Ascending aorta (tissue), 2 donors: ENCODE measurements at regions not wholly inside any gene's neighbourhood (a gene's known extent, or its start where the extent isn't known, plus 50 kb on each side); places are given as distances from the start of the nearest gene placed in this dataset.

Experiments used
- DNase-seq, 2 donors: peaks; one replicate each; pipeline ENCODE4 v3.0.0-alpha.2; 2019; ENCODE audit warnings: low spot score in 2 of 2
- H3K27ac ChIP-seq, 2 donors: fragments of 200-600 bp; sonication (generic); one replicate each; pipeline ENCODE4 v1.5.1; 2016 to 2017; ENCODE audit warnings: mild to moderate bottlenecking in 1 of 2
- H3K27me3 ChIP-seq: fragments of 200-600 bp; sonication (generic); one replicate; pipeline ENCODE4 v1.5.1; 2017
- H3K36me3 ChIP-seq, 2 donors: fragments of 200-600 bp; sonication (generic); one replicate each; pipeline ENCODE4 v1.5.1; 2016
- H3K4me1 ChIP-seq, 2 donors: fragments of 200-600 bp; sonication (generic); one replicate each; pipeline ENCODE4 v1.5.1; 2016 to 2017; ENCODE audit warnings: mild to moderate bottlenecking in 1 of 2
- H3K4me3 ChIP-seq, 2 donors: fragments of 200-600 bp; sonication (generic); one replicate each; pipeline ENCODE4 v1.5.1; 2016 to 2017; ENCODE audit warnings: mild to moderate bottlenecking in 1 of 2
- H3K9me3 ChIP-seq, 2 donors: fragments of 200-600 bp; sonication (generic); one replicate each; pipeline ENCODE4 v1.5.1; 2016
- intact Hi-C: fragments of 100-400 bp; cut with DNase I; formaldehyde crosslinking; loops from one replicate; pipeline ENCODE4 v1.15.1; 2023
- TF ChIP-seq, protein P1 (sequence below), 3 experiments: fragments of 200-600 bp in 2 of 3; fragments of 450-650 bp in 1 of 3; sonication (generic) in 2 of 3; IDR thresholded peaks; one replicate each; pipeline ENCODE4 v1.5.1; 2016 to 2019; ENCODE audit warnings: antibody characterized with exemption in 3 of 3, mild to moderate bottlenecking in 1 of 3, moderate library complexity in 1 of 3

DNA sequence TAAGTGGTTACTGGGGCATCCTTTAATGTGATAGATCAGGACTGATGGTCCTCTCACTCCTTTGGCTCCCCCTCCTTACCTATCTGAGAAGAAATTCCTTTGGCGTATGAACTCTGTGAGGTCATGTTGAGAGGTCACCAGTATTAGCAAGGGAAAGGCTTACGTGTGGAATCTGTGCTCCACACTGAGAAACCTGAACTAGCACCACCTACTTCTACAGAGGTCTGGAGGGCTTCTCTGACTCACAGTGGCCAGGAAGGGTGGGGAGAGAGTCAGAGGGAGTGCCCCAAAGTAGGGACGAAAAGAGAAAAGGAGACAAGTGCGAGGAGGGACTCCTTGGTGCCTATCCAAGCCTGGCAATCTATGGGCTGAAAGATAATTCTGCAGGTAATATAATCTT is 348.6 kb downstream of the TNS1 start:
- TF ChIP-seq, protein P1, sequence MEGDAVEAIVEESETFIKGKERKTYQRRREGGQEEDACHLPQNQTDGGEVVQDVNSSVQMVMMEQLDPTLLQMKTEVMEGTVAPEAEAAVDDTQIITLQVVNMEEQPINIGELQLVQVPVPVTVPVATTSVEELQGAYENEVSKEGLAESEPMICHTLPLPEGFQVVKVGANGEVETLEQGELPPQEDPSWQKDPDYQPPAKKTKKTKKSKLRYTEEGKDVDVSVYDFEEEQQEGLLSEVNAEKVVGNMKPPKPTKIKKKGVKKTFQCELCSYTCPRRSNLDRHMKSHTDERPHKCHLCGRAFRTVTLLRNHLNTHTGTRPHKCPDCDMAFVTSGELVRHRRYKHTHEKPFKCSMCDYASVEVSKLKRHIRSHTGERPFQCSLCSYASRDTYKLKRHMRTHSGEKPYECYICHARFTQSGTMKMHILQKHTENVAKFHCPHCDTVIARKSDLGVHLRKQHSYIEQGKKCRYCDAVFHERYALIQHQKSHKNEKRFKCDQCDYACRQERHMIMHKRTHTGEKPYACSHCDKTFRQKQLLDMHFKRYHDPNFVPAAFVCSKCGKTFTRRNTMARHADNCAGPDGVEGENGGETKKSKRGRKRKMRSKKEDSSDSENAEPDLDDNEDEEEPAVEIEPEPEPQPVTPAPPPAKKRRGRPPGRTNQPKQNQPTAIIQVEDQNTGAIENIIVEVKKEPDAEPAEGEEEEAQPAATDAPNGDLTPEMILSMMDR (IDR thresholded peaks at IDR 0.05): no peak
- H3K27ac ChIP-seq: peak overlapping the region; percentile 82 to 94
- H3K4me3 ChIP-seq: no peak overlapping the region
- no peaks in the 10 kb centered on the region for H3K9me3 ChIP-seq
- intact Hi-C loops: loop anchor here (5.0 kb wide), 1 partner anchor 962 kb away; no protein-coding TSS in a partner anchor
- no peaks in the 10 kb centered on the region for H3K27me3 ChIP-seq
- H3K4me1 ChIP-seq: peaks cover 5 to 32% of the 10 kb centered on the region in 2 donors
- no peak for DNase-seq
- H3K36me3 ChIP-seq: peaks cover 0 to 3% of the 10 kb centered on the region in 2 donors

DNA sequence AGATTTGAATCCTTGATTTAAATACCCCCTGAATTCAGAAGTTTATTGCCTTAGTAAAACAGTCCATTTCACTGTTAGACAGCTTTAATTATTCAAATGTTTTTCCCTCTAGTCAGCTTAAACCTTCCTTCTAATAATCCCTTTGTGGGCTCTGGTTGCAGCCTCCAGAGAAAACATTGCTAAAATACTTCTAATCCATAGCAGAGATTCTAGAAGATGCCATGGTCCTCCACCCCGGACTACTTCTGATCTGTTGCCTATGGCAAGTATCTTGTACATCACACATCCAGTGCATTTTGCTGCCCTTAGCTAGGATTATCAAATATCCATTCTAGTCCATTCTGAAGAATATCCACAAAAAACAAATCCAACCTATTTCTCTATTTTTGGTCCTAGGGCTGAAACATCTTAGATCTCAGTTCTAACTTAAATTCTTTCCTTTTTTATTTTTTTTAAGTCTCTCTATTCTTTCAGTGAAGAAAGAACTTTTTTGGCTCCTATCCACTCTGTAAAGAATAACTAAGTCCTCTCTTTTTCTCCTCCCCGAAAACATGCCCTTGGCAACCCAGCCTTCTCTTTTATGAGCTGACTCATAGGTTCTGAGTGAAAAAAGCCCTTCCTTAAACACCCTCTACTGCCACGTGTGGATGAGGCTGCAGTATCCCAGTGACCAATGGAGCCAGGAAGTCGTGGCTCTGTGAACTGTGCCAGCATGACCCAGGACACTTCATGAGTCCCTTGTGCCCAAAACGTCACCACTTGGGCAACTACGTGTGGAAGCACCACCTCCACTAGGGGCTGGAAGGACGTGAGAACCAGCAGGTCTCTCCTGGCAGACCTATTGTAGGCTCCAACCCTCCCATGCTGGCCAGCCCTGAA is 349.8 kb downstream of the TNS1 start:
- TF ChIP-seq, protein P1 (IDR thresholded peaks at IDR 0.05): peak in 2 of 3 experiments; percentile 32 to 40
- Histone ChIP-seq H3K9me3 (no peaks in the 10 kb centered on the region), H3K36me3 (no peaks in the 10 kb centered on the region), H3K4me3 (no peak overlapping the region), H3K27ac (peak overlapping the region; percentile 82 to 94), H3K4me1 (peaks cover 5 to 32% of the 10 kb centered on the region in 2 donors), H3K27me3 (no peaks in the 10 kb centered on the region)
- peak; percentile 89 to 95 for DNase-seq
- intact Hi-C loops: loop anchor here (1.0 to 5.0 kb wide), 4 partner anchors 40 to 961 kb away; no protein-coding TSS in a partner anchor

DNA sequence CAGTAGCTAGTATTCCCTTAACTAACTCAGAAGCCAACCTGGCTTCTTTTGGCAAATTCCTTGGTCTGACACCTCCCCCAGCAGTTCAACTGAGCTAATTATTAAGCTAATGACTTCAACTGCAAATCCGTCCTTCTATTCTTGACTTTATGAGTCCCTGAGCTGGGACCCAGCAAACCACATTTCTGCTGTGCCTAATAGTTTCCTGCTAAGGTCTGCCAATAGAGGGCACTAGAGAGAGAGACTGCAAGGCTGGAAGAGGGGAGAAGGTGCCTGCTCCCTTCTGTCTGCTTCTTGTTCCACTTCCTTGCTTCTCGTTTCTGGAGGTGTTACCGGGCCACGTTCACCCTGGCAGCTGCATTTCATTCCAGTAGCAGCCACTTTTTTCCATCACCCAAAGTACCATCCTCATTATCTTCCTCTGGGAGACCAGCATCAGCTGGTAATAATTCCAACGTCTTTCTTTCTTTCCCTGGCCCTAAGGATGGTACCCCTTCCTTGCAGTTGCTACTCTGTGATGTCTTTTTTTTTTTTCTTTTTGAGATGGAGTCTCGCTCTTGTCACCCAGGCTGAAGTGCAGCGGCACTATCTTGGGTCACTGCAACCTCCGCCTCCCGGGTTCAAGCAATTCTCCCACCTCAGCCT is 352.0 kb downstream of the TNS1 start:
- DNase-seq: no peak
- peak overlapping the region; percentile 51 to 94 for H3K27ac ChIP-seq

DNA sequence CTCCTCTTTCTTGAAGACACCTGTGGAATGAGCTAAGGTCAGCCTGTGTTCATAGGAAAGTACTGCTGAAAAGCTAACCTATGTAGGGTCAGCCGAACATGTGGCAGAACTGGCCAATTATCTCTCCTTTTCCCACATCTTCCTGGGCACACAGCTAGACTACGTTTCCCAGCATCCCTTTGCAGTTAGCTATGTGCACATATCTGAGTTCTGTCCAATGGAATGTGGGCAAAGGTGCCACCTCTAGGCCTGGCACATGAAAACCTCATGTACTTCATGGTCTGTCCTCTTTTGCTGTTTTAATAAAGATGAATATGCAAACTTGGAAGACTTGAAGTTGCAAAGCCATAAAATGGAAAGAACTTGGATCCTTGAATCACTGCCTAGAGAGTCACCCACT is 352.6 kb downstream of the TNS1 start:
- Histone ChIP-seq H3K27ac (peak overlapping the region; percentile 51 to 94), H3K9me3 (no peaks in the 10 kb centered on the region), H3K4me3 (no peak overlapping the region), H3K36me3 (no peaks in the 10 kb centered on the region), H3K4me1 (peaks cover 5 to 27% of the 10 kb centered on the region in 2 donors), H3K27me3 (no peaks in the 10 kb centered on the region)
- TF ChIP-seq, protein P1 (IDR thresholded peaks at IDR 0.05): no peak
- DNase-seq: no peak
- intact Hi-C loops: loop anchor here (5.0 kb wide), 1 partner anchor 958 kb away; no protein-coding TSS in a partner anchor

More for the DNA sequence above, 352.0 kb downstream of the TNS1 start:
- Histone ChIP-seq H3K27me3 (no peaks in the 10 kb centered on the region), H3K36me3 (no peaks in the 10 kb centered on the region), H3K4me3 (no peak overlapping the region), H3K9me3 (no peaks in the 10 kb centered on the region), H3K4me1 (peaks cover 5 to 29% of the 10 kb centered on the region in 2 donors)
- intact Hi-C loops: loop anchor here (5.0 kb wide), 1 partner anchor 959 kb away; no protein-coding TSS in a partner anchor
- TF ChIP-seq, protein P1 (IDR thresholded peaks at IDR 0.05): peak; percentile 35 to 80 (median 55)

DNA sequence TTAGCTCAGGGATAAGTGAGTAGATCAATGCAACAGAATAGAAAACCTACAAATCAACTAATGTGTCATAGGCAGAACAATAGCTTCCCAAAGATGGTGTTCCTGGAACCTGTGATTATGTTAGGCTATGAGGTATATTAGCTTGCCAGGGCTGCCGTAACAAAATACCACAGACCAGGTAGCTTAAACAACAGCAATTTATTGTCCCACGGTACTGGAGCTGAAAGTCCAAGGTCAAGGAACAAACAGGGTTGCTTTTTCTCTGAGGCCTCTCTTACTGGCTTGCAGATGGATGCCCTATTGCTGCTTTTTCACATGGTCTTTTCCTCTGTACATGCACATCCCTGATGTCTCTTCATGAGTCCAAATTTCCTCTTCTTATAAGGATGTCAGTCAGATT is 354.9 kb downstream of the TNS1 start:
- Histone ChIP-seq H3K36me3 (no peaks in the 10 kb centered on the region), H3K4me1 (peaks cover 0 to 12% of the 10 kb centered on the region in 2 donors), H3K9me3 (no peaks in the 10 kb centered on the region), H3K27ac (no peak overlapping the region), H3K4me3 (no peak overlapping the region), H3K27me3 (no peaks in the 10 kb centered on the region)
- intact Hi-C loops: no loop called here
- TF ChIP-seq, protein P1 (IDR thresholded peaks at IDR 0.05): no peak
- no peak for DNase-seq
